ENCODE measurements at regions not wholly inside any gene's neighbourhood (a gene's known extent, or its start where the extent isn't known, plus 50 kb on each side); places are given as distances from the start of the nearest gene placed in this dataset.
A peak's percentile ranks its signal among the peaks of the same experiment; 100 is the strongest.

DNA sequence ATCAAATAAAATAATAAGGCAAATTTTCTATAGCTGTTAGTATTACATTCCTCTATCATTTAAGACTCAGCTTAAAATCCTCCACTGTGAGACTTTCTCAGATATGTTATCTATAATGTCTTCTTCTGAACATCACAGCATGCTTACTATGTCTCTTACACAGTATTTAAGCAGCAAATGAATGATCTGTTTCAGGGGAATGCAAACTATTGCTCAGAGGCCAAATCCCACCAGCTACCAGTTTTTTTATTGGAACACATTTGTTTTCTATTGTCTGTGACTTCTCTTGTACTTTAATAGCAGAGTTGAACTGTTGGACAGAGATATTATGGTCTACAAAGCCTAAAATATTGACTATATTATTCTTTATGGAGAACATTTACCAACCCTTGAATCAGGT is 59.6 kb downstream of the C3orf38 start:
- no peak for DNase-seq (ENCODE audit: low read depth in 3 of 3, low spot score in 2 of 3)

DNA sequence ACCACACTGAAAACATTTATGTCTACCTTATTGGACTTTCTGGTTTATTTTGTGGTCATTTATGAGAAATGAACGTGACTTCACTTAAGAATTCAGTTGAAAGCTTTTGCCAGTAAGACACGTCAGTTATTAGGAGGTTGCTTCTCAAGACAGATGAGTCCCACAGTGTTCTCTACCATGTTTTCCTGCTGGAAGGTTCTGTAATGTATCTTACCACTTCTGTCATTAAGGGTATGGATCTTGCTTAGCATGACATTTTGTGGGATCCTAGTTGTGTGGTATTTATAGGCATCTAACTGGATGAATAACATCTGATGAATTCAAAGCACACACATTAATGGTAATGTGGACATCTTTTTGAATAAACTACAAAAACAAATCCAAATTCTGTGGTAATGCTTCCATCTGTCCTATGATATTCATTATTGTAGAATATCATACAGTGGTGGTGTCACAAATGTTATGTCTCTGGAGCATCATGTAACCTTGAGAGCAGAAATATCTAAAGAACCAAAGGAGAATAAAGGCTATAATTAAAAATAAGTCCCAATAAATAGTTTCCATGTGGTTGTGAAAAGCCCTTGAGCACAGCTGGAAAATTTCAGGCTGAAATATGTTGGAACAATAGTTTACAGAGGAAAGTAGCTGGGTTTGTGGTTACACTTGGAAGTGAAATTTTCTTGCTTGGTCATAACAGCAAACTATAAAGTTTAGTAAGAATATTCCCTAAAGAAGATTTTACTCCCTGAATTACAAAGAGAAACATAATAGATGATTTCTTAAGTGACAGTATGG is 61.5 kb downstream of the C3orf38 start:
- DNase-seq (ENCODE audit: low read depth in 3 of 3, low spot score in 2 of 3): no peak

DNA sequence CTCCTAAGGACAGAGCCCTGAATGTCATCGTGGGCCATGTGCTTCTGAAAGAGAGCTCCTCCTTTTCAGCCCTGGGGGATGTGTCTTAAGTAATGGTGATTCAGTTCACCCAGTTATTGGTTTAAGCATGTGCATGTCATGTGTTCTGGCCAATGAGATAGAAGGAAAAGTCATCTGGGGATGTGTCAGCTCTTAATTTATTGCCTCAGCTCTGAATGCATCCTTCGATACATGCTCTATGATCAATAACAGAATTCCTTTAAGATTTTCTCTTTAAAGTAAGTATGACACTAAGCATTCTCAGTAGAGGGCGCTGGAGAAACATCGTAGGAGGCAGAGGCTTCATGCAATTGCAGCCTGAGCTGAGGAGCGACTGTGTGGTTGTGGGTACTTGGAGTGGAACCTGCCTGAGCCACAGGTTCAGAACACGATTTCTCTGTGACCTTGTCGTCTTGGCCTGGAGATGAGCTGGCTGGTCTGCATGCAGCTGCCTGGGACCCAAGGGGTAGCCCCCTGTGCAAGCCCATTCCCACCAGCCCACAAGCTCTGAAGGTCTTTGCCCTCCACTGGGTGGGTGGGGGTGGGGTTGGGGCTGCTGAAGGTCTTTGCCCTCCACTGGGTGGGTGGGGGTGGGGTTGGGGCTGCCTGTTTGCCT is 69.5 kb downstream of the C3orf38 start:
- DNase-seq (ENCODE audit: low read depth in 3 of 3, low spot score in 2 of 3): peak; percentile 41 to 56 (median 41)

DNA sequence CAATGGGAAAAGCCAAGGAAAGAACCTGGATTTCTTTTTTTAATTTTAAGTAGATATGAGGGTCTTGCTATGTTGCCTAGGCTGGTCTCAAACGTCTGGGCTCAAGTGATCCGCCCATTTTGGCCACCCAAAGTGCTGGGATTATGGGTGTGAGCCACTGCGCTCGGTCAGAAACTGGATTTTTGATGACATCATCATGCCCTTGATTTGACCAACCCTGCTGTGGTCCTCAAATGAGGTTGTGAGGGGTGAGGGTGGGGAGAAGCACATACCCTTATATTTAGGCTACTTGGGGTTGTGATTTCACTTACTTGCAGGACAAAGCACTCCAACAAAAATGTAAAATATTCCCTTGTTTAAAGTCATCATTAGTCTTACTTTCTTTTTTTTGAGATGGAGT is 70.4 kb downstream of the C3orf38 start:
- DNase-seq (ENCODE audit: low read depth in 3 of 3, low spot score in 2 of 3): no peak

DNA sequence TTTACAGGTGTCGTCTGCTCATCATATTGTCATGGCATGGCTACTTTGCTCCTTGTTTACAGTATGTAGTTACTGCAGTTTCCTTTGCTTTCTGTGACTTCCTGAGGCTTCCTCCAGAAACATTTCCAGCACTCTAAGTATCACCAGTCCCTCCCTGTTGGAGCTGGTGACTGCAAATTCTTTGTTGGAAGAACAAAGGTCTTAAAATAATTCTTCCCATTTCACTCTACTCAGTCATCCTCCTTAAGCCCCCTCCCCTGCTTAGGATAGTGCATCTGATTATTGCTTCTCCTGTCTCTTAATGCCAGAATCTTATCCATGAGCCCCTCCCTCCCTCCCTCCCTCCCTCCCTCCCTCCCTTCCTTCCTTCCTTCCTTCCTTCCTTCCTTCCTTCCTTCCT is 72.0 kb downstream of the C3orf38 start:
- DNase-seq (ENCODE audit: low read depth in 3 of 3, low spot score in 2 of 3): no peak

DNA sequence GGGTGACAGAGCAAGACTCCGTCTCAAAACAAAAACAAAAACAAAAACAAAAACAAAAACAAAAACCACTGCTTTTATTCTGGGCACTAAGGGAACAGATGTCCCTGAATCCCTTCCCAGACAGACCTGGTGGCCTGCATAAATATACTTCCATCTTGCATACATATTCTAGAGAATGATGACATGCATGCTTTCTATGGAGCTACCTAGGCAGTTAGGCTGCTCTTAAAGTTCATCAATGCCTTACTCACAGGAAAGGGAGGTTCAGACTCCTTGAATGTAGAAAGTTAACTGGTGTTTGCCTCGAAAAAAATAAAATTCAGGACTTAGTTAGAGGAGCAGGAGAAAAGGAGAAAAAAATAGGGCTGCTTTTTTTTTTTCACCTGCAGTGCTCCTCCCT is 72.6 kb downstream of the C3orf38 start:
- no peak for DNase-seq (ENCODE audit: low read depth in 3 of 3, low spot score in 2 of 3)

DNA sequence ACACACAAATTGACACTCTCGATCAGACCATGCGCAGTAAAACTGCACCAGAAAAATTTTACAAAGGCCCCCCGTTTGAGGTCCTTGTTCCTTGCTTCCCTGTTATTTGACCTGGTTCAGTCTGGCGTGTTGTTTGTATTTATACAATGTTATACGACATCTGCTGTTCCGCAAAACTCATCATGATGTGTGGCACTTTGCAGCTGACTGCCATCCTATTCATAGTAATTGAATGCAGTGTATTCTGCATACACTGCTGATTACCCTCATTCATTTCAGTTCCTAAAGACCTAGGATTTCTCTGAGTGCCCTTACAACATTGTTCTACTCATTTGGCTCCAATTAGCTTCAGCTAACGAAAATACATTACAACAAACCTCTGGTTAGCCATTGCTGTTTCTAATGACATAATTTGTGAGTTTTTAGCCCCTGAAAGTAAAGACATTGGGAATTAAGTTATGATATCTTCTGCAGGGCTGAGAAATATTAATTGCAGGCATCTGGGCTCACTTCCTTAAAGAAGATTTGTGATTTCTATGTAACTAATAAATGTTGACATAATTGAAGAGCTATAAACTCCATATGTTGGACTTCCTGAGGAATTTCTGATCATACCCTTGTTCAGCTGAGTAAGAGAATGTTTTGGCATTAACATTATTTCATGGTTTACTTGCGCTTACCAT is 75.7 kb downstream of the C3orf38 start:
- DNase-seq (ENCODE audit: low read depth in 3 of 3, low spot score in 2 of 3): no peak

DNA sequence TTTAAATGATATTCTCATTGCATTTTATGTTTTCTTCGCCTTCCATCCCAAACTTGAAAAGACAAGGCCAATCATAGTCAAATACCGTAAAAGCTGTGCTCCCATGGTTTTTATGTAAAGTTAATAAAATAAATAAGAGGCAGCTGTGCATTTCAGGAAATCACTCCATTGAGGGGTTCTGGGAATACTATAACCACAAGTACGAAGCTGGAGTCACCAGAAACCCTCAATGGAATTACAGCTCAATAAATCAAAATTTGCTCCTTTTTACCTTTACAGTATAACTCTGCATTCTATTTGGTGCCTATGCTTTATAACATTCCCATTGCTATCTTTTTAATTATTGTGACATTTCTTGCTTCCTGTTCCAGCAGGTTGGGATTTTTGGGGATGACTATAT is 77.2 kb downstream of the C3orf38 start:
- no peak for DNase-seq (ENCODE audit: low read depth in 3 of 3, low spot score in 2 of 3)

DNA sequence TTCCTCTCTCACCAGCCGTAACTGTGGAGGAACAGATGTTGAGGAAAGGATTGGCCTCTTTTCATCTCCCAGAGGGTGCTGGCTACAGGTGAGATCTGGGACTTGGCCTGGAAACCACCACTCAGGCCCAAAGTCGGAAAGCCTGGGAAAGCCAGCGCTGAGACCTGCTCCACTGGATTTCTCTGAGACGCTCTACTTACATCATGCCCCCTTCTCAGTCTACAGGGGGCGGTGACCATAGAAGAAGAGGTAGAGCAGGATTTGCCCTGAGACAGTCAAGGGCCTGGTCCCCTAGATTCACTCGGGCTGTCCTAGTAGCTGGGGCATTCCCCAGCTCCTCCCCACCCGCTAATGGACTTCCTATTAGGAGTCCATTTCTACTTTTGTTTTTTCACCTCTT is 80.9 kb downstream of the C3orf38 start:
- no peak for DNase-seq (ENCODE audit: low read depth in 3 of 3, low spot score in 2 of 3)

DNA sequence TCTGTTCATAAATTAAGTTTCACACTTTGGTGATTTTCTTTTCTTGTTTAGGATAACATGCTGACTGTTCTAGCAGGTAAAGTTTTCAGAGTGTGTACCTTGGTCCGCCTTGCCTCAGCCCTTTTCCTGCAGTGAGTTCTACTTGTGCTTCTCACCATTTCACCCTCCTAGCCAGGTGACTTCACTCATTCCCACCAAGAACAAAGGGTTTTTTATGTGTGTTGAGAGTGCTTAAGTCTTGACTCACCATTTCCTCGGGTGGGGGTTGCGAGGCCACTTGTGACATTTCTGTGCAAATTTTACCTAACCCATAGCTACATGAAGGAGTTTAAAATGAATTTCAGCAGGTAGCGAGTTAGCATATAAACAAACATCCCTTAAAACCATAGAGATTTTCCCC is 81.4 kb downstream of the C3orf38 start:
- DNase-seq (ENCODE audit: low read depth in 3 of 3, low spot score in 2 of 3): no peak

DNA sequence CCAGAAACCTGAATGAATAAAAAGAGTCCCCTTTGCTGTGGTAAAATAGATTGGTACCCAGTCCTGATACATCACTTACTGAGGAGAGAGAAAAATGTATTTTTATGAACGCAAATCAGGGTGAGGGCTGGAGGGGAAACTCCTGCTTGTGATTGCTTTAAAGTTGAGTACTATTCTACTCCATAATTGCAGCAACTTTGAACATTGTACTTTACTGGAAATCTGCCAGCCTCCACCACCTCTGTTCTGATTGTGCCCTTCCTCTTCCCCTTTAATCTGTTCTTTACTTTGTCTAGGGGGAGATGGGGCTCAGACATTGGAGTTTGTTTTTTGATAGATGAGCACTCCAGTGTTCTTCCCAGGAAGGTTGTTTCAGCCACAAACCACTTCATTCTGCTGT is 81.9 kb downstream of the C3orf38 start:
- no peak for DNase-seq (ENCODE audit: low read depth in 3 of 3, low spot score in 2 of 3)

DNA sequence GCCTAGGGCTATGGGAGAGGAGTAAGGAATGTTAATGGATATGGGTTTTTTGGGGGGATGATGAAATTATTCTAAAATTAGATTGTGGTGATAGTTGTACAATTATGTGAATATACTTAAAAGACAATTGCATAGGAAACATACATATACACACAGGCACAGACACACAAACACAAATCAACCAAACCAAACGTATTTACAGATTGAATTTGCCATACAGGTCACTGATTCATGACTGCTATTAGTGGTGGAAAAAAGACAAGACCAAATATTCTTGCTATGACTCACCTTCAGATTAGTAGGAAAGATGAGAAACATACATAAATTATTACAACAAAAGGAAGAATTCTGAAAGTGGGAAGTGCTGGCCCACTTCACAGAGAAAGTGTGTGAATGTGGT is 85.3 kb downstream of the C3orf38 start:
- DNase-seq (ENCODE audit: low read depth in 3 of 3, low spot score in 2 of 3): no peak

DNA sequence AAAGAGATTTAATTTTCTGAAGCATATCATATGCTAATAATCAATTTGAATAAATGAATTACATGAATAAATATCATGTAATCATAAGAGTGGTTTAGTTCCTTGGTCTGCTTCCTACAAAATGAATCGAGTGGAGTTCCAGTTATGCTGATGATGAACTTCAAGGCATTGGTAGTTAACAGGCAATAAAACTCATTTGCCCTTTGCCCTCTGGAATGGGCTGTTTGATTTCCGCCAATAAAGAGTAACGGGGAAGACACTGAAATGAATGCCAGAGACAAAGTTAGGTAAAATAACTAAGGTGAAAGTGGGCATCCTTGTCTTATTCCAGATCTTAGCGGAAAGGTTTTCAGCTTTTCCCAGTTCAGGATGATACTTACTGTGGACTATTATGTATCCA is 90.1 kb downstream of the C3orf38 start:
- DNase-seq (ENCODE audit: low read depth in 3 of 3, low spot score in 2 of 3): no peak

DNA sequence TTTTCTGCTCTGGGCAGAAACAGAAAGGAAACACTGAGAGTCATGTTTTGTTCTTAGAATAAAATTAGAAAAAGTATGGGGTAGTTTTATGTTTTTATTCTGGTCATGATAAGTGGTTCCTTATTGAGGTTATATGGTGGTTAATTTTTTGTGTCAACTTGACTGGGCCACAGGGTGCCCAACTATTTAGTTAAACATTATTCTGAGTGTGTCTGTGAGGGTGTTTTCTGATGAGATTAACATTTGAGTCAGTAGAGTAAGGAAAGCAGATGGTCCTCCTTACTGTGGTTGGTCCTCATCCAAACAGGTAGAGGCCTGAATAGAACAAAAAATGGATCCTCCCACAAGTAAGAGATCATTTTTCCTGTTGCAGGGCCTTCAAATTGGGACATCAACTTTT is 98.9 kb downstream of the C3orf38 start:
- DNase-seq (ENCODE audit: low read depth in 3 of 3, low spot score in 2 of 3): no peak

DNA sequence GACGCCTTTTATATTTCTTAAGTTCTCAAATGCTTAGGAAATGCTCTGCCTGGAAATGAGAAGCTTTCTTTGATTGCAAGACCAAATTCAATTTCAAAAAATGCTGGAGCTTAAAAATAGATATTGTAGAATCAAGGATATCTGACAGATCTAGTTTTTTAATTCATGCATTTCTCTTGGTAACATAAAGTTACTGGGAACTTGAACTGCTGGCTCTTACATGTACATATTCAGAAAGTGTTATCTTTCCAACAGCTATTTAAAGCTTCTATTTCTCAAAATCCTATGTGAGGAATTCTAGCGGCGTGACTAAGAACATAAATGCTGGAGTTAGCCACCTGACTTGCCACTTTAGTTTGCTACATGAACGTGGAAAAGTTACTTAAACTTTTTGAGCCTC is 109.3 kb downstream of the C3orf38 start:
- DNase-seq (ENCODE audit: low read depth in 3 of 3, low spot score in 2 of 3): no peak

DNA sequence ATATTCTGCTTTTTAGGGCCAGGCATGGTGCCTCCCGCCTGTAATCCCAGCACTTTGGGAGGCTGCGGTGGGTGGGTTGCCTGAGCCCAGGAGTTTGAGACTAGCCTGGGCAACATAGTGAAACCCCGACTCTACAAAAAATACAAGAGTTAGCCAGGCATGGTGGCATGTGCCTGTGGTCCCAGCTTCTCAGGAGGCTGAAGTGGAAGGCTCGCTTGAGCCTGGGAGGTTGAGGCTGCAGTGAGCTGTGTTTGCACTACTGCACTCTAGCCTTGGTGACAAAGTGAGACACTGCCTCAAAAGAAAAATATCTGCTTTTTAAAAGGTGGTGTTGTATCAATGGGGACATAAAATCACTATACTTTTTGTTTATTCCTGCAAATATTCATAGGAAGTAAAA is 112.8 kb downstream of the C3orf38 start:
- no peak for DNase-seq (ENCODE audit: low read depth in 3 of 3, low spot score in 2 of 3)

DNA sequence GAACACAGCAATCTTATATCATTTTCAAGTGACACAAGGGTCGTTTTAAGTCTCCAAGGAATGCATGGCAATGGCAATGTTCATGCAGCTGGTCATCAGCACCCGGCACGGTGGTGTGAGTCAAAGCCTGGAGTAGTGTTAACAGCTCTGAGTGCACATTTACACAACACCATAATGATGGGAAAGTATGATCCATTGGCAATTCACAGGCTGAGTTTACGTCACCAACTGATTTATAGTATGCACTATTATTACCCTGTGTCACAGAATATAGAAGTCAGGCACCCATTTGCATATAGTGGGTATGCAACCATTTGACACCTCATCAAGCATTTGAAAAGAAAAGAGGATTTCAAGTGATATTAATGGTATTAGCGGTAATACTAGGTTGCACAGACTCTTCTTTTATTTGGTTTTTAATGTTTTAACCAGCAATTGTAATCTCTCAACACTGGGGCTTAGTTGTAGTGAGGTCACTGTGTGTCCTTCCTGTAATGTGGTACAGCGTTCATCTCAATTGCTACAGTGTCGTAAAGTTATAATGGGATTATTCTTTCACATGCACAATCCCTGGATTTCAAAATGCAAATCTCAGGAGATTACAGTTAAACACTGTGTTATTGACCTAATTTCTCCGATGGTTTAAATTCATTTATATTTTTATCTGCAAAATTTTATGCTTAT is 113.8 kb downstream of the C3orf38 start:
- no peak for DNase-seq (ENCODE audit: low read depth in 3 of 3, low spot score in 2 of 3)

DNA sequence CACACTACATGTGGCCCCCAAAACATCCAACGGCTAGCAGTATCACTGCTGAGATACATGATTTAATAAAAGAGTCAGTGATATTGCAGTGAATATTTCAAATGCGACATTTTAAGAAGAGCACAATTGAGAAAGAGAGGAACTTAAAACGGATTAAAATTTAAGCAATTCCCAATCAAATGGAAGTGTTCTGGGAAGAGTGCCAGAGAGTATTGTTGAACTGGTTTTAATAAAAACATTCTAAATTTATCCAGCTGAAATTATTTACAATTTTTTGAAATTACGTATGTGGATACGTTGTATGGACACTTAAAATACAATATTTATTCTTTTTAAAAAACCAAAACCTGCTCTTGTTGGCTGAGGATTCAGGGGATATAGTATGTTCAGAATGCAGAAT is 117.7 kb downstream of the C3orf38 start:
- DNase-seq (ENCODE audit: low read depth in 3 of 3, low spot score in 2 of 3): no peak

DNA sequence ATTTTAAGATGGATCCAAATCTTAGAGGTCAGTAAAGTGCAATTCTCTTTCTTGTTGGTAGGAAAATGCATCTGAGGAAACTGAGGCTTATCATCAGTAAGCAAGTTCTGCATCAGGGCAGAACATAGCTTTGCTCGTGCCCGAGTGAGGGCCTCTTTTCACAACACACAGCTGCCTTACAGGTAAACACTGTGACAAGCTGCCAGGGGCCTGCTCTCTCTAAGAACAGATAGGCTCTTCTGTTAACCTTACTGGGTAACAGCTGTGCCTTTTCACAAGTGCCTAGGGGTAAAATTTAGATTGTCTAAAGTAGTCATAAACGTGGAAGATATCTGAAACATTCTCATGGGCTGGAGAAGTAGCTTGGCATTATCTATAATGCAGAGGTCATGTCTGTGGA is 118.1 kb downstream of the C3orf38 start:
- no peak for DNase-seq (ENCODE audit: low read depth in 3 of 3, low spot score in 2 of 3)

DNA sequence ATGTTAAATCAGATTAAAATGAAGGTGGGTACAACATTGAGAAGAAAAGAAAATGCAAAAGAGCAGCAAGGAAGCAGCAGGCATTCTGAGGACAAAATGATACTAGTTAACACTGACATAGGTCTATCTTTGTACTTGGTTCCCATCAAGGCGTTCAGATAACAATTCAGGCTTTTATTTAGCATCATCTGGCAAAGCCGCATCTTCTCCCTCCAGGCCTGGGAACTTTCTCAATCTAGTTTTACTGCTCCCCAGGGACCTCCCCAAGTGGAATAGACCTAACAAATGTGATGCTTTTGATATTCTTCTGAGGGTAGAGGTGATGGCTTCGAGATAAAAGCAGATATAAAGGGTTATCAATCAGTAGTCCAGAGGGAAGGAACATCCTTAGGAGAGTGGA is 130.6 kb downstream of the C3orf38 start:
- DNase-seq (ENCODE audit: low read depth in 3 of 3, low spot score in 2 of 3): no peak

DNA sequence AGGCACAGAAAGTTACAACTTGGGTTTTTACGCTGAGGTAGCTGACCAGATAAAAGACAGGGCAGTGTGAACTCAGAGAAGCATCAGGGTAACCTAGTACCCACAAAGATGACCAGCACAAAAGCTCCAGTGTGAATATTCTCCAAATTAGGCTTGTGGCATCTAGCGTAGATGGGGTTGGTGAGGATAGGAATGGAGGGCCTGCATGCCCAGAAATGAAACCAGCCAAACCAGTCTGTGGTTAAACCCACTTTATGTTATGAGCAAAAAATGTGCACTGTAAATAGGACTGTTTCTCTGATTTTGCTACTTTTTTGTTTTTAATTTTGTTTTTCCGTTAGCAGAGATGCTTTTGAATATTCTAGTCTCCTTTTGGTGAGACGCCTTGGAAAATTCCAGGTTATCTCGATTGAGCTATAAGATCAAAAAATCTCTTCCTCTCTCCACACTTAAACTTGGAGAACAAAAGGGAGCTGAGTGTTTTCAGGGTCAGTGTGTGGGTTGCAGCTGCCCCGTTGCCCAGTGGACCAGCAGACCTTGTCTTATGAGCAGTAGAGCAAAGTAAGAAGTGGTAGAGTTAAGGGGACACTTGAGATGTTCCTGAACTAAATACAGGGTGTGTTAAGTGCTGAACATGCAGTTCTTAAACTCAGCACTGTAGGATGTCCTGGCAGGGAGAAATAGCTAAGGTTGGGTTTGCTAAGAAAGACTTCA is 132.9 kb downstream of the C3orf38 start:
- no peak for DNase-seq (ENCODE audit: low read depth in 3 of 3, low spot score in 2 of 3)

Data from right renal cortex interstitium (tissue), 3 donors.